ENCODE measurements at regions not wholly inside any gene's neighbourhood (a gene's known extent, or its start where the extent isn't known, plus 50 kb on each side); places are given as distances from the start of the nearest gene placed in this dataset.

DNA sequence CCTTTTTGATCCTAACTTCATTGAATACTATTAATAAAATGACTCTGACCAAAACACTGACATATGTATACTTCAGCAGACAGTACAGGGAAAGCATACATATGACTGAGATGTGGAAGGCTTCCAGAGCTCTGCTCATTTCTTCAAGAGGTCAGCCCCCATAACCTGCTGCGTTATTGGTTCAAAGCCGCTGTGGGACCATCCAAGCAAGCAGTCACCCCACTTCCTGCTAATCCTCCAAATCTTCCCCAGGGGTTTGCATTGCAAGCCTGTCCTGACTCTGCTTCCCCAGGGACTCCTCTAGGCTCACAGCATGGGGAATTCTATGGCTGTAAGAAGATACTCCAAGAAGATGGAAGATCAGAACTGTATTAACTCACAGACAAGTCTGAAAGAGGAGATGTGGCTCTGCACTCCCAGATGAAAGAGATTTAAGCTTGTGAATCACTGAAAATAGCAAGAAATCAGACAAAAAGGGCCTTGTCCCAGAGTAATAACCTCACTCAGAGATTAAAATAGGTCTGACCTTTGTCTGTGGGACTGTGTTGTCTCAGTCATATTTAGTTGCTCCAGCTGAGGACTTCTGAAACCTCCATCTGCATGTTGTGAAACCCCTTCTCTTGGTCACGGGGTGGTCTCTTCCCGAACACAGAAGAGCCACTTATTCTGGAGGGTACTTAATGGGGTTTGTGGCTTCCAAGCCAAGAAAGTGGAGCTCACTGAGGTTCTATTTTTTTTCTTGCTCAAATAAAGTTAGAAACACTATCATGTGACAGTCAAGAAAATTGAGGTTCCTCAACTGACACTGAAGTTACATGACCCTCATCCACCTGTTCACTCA lies 101.5 kb upstream of the MARCKS start:
- no peak for DNase-seq (ENCODE audit: low spot score in 2 of 2)
- Histone ChIP-seq H3K27ac (no peak overlapping the region), H3K9me3 (no peaks in the 10 kb centered on the region), H3K4me1 (no peaks in the 10 kb centered on the region), H3K36me3 (no peaks in the 10 kb centered on the region), H3K4me3 (no peak overlapping the region), H3K27me3 (no peaks in the 10 kb centered on the region)
- TF ChIP-seq POLR2AphosphoS5 (IDR thresholded peaks at IDR 0.05) (no peak), POLR2A (IDR thresholded peaks at IDR 0.05) (no peak)
- TF ChIP-seq, protein P1, sequence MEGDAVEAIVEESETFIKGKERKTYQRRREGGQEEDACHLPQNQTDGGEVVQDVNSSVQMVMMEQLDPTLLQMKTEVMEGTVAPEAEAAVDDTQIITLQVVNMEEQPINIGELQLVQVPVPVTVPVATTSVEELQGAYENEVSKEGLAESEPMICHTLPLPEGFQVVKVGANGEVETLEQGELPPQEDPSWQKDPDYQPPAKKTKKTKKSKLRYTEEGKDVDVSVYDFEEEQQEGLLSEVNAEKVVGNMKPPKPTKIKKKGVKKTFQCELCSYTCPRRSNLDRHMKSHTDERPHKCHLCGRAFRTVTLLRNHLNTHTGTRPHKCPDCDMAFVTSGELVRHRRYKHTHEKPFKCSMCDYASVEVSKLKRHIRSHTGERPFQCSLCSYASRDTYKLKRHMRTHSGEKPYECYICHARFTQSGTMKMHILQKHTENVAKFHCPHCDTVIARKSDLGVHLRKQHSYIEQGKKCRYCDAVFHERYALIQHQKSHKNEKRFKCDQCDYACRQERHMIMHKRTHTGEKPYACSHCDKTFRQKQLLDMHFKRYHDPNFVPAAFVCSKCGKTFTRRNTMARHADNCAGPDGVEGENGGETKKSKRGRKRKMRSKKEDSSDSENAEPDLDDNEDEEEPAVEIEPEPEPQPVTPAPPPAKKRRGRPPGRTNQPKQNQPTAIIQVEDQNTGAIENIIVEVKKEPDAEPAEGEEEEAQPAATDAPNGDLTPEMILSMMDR (IDR thresholded peaks at IDR 0.05) = no peak
- intact Hi-C loops (cut with DNase I; ENCODE audit: low total_unique reads) = no loop called here

DNA sequence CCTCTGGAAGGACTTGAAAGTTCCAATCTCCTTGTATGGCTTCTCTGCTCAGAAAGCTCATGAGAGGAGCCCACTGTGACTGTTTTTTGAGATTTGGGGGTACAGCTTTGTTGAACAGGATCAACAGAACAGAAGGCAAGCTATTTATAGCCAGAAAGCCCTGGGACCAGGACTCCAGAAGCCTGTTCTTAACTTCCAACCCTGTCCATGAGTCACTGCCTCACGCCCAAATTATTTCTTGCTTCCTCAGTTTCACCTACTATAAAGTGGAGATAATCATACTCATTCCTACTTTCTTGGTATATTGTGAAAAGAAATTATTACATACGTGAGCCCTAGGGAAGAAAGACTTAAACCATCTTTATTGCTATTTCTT lies 100.9 kb upstream of the MARCKS start:
- Histone ChIP-seq H3K36me3 (no peaks in the 10 kb centered on the region), H3K27me3 (no peaks in the 10 kb centered on the region), H3K4me1 (no peaks in the 10 kb centered on the region), H3K27ac (no peak overlapping the region), H3K4me3 (no peak overlapping the region), H3K9me3 (no peaks in the 10 kb centered on the region)
- TF ChIP-seq POLR2A (IDR thresholded peaks at IDR 0.05) (no peak), POLR2AphosphoS5 (IDR thresholded peaks at IDR 0.05) (no peak)
- TF ChIP-seq, protein P1 (IDR thresholded peaks at IDR 0.05) = no peak
- intact Hi-C loops (cut with DNase I; ENCODE audit: low total_unique reads) = no loop called here
- DNase-seq (ENCODE audit: low spot score in 2 of 2) = no peak

DNA sequence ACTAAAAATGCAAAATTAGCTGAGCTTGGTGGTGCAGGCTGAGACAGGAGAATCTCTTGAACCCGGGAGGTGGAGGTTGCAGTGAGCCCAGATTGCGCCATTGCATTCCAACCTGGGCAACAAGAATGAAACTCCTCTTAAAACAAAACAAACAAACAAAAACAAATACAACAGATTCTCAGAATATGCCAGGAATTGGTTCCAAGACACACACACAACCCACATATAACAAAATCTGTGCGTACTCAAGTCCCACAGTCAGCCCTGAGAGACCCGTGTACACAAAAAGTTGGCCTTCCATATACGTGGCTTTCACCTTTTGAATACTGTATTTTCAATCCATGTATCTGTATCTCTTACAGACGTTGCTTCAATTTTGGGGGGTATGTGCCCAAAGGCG lies 98.9 kb upstream of the MARCKS start:
- H3K4me3 ChIP-seq = no peak overlapping the region
- H3K27me3 ChIP-seq = no peaks in the 10 kb centered on the region
- H3K4me1 ChIP-seq = no peaks in the 10 kb centered on the region
- no peak for DNase-seq (ENCODE audit: low spot score in 2 of 2)
- intact Hi-C loops (cut with DNase I; ENCODE audit: low total_unique reads) = no loop called here
- no peaks in the 10 kb centered on the region for H3K36me3 ChIP-seq
- TF ChIP-seq POLR2A (IDR thresholded peaks at IDR 0.05) (no peak), POLR2AphosphoS5 (IDR thresholded peaks at IDR 0.05) (no peak)
- TF ChIP-seq, protein P1 (IDR thresholded peaks at IDR 0.05) = no peak
- H3K9me3 ChIP-seq = no peaks in the 10 kb centered on the region
- no peak overlapping the region for H3K27ac ChIP-seq

DNA sequence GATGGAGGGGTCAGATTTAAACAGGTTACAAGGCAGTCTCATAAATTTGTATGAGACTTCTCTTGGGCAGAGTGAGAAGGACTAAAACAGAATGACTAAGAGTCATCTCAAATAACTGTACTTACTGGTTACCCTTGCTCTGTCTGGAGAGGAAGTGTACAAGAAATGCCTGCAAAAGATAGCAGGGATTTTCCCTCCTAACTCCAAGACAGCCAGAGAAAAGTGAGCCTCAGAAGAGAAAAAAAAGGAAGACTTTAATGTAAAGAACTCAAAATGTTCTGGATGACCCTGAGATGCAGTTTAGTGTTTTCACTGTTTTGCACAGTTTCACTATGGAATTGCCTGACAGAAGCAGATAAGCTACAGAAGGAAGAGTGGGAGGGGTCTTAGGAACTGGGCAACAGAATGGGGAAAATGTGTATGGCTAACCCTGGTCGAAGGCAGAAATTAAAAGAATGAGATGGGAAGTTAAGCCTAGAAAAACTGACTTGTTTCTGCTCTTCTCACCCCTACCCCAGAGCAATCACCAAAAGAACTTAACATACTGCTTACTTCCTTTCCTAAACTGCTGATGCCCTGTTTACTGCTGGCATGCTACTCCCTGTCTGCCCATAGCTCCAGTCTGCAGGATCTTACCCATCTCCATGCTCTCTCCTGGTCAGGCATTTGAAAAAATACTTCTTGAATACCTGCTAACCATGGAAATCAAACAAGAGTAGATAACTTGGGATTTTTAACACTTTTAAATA lies 98.1 kb upstream of the MARCKS start:
- Histone ChIP-seq H3K27me3 (no peaks in the 10 kb centered on the region), H3K4me1 (no peaks in the 10 kb centered on the region), H3K9me3 (no peaks in the 10 kb centered on the region), H3K4me3 (no peak overlapping the region), H3K36me3 (no peaks in the 10 kb centered on the region), H3K27ac (no peak overlapping the region)
- no peak for TF ChIP-seq POLR2AphosphoS5 (IDR thresholded peaks at IDR 0.05)
- TF ChIP-seq, protein P1 (IDR thresholded peaks at IDR 0.05) = no peak
- TF ChIP-seq POLR2A (IDR thresholded peaks at IDR 0.05) = no peak
- intact Hi-C loops (cut with DNase I; ENCODE audit: low total_unique reads) = no loop called here
- DNase-seq (ENCODE audit: low spot score in 2 of 2) = no peak

DNA sequence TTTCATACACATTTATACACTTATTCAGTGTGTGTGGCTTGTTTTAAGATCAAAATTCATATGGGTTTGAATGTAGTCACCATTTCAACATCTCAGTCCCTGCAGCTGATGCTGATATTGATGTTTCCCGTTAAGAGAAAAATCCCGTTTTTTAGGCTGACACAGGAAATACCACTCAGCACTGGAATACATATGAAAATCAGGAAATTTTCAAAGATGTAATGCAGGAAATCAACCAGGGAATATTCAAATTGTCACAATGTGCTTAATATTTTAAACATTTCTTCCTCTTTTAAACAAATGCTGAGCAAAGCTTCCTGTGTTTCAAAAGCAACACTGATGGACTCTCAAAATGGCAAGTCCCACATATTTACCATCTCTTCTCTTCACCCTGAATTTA lies 94.5 kb upstream of the MARCKS start:
- TF ChIP-seq POLR2AphosphoS5 (IDR thresholded peaks at IDR 0.05) (no peak), POLR2A (IDR thresholded peaks at IDR 0.05) (no peak)
- TF ChIP-seq, protein P1 (IDR thresholded peaks at IDR 0.05) = no peak
- intact Hi-C loops (cut with DNase I; ENCODE audit: low total_unique reads) = no loop called here
- H3K27ac ChIP-seq = no peak overlapping the region

More for the DNA sequence above, 94.5 kb upstream of the MARCKS start:
- H3K4me1 ChIP-seq = no peaks in the 10 kb centered on the region
- H3K27me3 ChIP-seq = no peaks in the 10 kb centered on the region
- no peak overlapping the region for H3K4me3 ChIP-seq
- H3K36me3 ChIP-seq = no peaks in the 10 kb centered on the region
- DNase-seq (ENCODE audit: low spot score in 2 of 2) = no peak
- H3K9me3 ChIP-seq = no peaks in the 10 kb centered on the region
